ENCODE measurements at regions not wholly inside any gene's neighbourhood (a gene's known extent, or its start where the extent isn't known, plus 50 kb on each side); places are given as distances from the start of the nearest gene placed in this dataset.

DNA sequence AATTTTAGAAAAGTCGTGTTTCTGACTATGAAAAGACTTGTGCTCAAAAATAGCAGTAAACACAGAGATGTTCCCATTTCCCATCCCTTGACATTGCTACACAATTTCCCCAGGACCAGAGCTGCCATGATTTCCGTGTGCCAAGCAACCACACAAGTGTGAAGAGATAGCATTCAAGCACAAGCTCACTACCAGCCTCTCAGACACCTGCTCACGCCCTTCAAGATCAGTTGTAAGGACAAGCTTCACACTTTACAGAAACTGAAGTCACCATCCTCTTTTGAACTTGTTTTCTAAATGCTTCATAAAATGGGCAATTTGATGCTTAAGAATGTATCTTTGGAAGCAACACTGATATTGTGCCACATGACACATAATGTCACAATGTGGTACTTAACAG is 333.1 kb downstream of the CAAP1 start:
- Histone ChIP-seq H3K4me3 (no peak overlapping the region), H3K27me3 (no peaks in the 10 kb centered on the region), H3K9me3 (no peaks in the 10 kb centered on the region), H3K36me3 (no peaks in the 10 kb centered on the region)
- DNase-seq, result no peak

DNA sequence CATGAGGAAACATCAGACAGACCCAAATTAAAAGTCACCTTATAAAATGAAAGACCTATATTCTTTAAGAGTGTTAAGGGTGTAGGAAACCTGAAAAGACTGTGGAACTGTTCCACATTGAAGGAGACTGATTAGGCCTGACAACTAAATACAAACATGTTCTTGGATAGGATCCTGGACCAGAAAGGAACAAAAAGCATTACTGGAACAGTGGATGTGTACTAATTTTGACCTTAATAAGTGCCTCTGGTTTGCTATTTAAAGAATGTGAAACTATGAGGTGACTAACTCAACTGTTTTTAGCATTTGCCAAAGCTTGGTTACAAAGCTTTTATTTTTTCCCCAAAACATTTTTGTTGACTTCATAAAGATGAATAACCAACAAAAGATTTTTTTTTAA is 340.6 kb downstream of the CAAP1 start:
- Histone ChIP-seq H3K36me3 (no peaks in the 10 kb centered on the region), H3K27me3 (no peaks in the 10 kb centered on the region), H3K4me3 (no peak overlapping the region), H3K9me3 (no peaks in the 10 kb centered on the region)
- no peak for DNase-seq

DNA sequence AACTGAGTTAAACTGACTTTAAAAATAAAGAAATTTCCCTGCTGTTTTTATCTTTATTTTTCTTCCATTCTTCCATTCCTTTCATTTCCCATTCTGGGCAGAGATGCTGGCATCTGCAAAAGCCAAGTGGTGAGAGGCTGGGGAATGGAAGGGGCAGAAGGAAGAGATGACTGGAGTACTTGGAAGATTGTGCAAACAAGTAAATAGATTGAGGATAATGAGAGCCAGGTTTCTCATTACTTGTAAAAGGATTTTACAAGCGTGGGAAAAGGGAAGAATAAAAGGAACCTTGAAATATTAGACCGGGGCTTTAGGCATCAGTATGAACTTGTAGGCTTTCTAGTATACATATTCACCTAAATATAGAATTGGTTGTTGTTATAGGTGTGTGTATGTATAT is 341.2 kb downstream of the CAAP1 start:
- DNase-seq, result no peak
- H3K4me3 ChIP-seq, result no peak overlapping the region
- H3K27me3 ChIP-seq, result no peaks in the 10 kb centered on the region
- H3K36me3 ChIP-seq, result no peaks in the 10 kb centered on the region
- H3K9me3 ChIP-seq, result no peaks in the 10 kb centered on the region

- Histone ChIP-seq H3K36me3 (no peaks in the 10 kb centered on the region), H3K9me3 (no peaks in the 10 kb centered on the region)
- DNase-seq, result no peak
These were observed 343.8 kb downstream of the CAAP1 start for GRCh38 chr9:26548781-26549290.

DNA sequence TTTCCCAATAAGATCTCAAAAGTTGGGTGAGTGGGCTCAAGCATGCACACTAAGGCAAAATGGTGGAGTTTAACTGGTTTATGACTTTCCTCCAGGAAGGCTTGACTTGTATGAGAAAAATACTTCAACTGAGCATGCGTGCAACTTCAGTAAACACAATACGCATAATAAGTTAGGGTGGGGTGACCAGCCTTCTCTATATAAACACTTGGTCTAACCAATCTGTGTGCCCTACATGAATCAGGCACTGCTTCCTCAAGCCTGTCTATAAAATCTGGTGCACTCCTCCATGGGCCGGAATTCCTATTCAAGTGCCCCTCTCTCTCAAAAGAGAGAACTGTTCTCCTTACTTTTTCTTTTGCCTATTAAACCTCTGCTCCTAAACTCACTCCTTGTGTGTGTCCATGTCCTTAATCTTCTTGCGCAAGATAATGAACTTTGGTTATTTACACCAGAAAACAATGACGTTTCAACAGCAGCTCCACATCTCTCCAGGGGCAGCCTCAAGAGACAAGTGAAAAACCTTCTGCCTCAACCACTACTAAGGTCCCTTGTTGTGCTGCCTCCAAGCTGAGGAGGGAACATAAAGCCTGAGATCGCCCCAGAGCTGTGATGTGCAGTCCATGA is 352.6 kb downstream of the CAAP1 start:
- H3K4me3 ChIP-seq, result no peak overlapping the region
- no peak for DNase-seq
- no peaks in the 10 kb centered on the region for H3K9me3 ChIP-seq
- H3K27me3 ChIP-seq, result no peaks in the 10 kb centered on the region
- H3K36me3 ChIP-seq, result no peaks in the 10 kb centered on the region

More at GRCh38 chr9:26548781-26549290, 343.8 kb downstream of the CAAP1 start:
- Histone ChIP-seq H3K4me3 (no peak overlapping the region), H3K27me3 (no peaks in the 10 kb centered on the region)

DNA sequence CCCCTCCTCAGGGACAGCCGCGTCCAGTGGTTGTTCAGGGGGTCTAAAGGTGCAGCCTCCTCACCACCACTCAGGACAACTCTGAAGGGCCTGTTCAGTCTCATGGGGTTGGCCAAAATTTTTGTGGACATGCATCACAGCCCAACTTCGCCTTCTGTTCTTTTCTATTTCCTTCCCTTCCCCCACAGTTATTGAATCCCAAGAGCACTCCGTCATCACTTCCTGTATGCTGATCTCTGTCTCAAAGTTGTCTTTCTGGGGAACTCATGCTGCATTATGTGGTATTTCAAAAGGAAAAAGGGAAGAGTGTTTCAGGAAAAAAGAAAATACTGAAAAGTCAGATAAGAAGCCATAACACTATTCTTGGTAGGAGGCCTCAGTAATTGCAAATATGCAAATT is 355.4 kb downstream of the CAAP1 start:
- no peaks in the 10 kb centered on the region for H3K9me3 ChIP-seq

GRCh38 chr9:26535151-26535550 is 357.5 kb downstream of the CAAP1 start:
- H3K9me3 ChIP-seq, result no peaks in the 10 kb centered on the region
- H3K36me3 ChIP-seq, result no peaks in the 10 kb centered on the region
- no peak overlapping the region for H3K4me3 ChIP-seq
- H3K27me3 ChIP-seq, result no peaks in the 10 kb centered on the region
- no peak for DNase-seq

More for the DNA sequence above, 355.4 kb downstream of the CAAP1 start:
- no peaks in the 10 kb centered on the region for H3K27me3 ChIP-seq
- H3K4me3 ChIP-seq, result no peak overlapping the region
- no peak for DNase-seq
- H3K36me3 ChIP-seq, result no peaks in the 10 kb centered on the region

- no peaks in the 10 kb centered on the region for H3K36me3 ChIP-seq
- H3K9me3 ChIP-seq, result no peaks in the 10 kb centered on the region
- H3K27me3 ChIP-seq, result no peaks in the 10 kb centered on the region
- no peak overlapping the region for H3K4me3 ChIP-seq
- no peak for DNase-seq
These were observed 361.8 kb downstream of the CAAP1 start for GRCh38 chr9:26530841-26531240.

DNA sequence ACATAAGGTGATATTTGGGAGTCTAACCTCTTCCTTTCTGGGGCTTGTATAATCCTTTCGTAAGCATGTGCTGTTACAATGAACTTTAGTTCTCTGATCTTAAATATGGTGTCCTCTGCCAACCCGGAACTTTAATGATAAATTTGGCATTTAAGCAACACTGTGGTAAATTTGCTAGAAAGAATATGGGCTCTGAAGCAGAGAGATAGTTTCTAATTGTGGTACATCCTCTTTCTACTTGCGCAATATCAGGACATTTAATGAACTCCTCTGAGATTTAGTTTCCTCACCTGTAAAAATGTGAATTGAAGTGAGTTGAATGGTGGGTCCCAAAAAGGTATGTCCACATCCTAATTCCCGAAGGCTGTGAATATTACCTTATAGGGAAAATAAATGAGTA is 364.7 kb downstream of the CAAP1 start:
- no peak for DNase-seq
- Histone ChIP-seq H3K4me3 (no peak overlapping the region), H3K9me3 (no peaks in the 10 kb centered on the region), H3K27me3 (no peaks in the 10 kb centered on the region), H3K36me3 (no peaks in the 10 kb centered on the region)

DNA sequence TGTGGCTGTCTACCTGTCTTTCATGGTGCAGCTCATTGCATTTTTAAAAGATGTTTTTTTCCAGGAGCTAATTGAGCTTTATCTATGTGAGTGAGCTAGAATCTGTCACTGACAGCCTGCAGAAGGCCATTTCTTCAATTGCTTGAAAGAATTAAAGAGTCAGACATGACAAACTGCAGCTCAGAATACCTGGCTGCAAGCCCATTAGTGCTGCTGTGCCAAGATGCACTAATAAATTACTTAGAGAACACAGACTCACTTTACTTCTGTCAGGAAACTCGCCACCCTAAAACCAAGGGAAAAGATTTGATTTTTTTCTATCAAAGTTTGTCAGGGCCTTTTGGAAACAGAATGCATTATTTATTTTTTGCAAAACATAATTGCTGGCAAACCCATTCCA is 368.3 kb downstream of the CAAP1 start:
- Histone ChIP-seq H3K4me3 (no peak overlapping the region), H3K9me3 (no peaks in the 10 kb centered on the region), H3K36me3 (no peaks in the 10 kb centered on the region), H3K27me3 (no peaks in the 10 kb centered on the region)
- no peak for DNase-seq

GRCh38 chr9:26523577-26523976 is 369.0 kb downstream of the CAAP1 start:
- H3K4me3 ChIP-seq, result no peak overlapping the region
- H3K27me3 ChIP-seq, result no peaks in the 10 kb centered on the region
- H3K9me3 ChIP-seq, result no peaks in the 10 kb centered on the region
- H3K36me3 ChIP-seq, result no peaks in the 10 kb centered on the region
- DNase-seq, result no peak

DNA sequence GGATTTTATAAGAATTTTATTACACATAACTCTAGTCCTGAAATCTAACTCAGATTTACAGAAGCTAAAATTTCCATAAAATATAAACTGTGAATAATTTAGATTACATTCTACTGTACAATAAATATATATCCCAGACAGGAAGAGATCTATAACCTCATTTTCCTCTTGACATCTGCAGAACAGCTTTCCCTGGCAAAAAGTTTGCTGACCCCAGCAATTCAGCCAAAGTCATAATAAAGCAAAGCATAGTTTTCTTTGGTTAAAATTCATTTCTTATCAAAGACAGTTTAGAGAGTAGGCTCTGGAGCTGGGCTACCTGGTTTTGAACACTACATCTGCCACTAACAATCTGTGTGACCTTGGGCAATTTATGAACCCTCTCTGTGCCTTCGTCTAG is 372.5 kb downstream of the CAAP1 start:
- H3K9me3 ChIP-seq, result no peaks in the 10 kb centered on the region

DNA sequence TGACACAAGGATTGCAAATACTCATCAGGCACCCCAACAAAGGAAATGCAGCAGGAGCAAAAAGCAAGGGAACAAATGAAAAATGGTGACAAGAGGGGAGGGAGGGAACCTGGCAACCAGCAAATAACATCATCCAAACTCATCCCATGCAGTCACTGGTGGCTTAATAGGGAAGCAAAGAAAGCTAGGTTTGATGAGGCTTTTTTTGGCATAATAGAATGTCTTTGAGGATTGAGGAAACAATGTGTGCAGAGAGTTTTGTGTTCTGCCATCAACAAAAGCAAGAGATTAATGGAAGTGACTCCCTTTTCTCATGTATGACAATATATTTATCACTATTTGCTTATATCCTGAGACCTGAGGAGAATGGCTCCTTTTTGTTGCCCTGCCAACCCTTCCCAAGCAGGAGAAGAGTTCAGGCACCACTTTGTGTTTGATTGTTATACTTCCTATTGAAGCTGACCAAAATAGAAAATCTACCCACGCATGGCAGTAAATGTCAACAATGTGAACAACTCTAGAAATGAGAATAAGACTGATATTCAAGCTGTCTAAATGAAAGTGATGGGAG is 375.7 kb downstream of the CAAP1 start:
- Histone ChIP-seq H3K27me3 (no peaks in the 10 kb centered on the region), H3K36me3 (no peaks in the 10 kb centered on the region), H3K9me3 (no peaks in the 10 kb centered on the region), H3K4me3 (no peak overlapping the region)
- no peak for DNase-seq

More for the DNA sequence above, 372.5 kb downstream of the CAAP1 start:
- Histone ChIP-seq H3K36me3 (no peaks in the 10 kb centered on the region), H3K27me3 (no peaks in the 10 kb centered on the region), H3K4me3 (no peak overlapping the region)
- DNase-seq, result no peak

- no peak for DNase-seq
- no peaks in the 10 kb centered on the region for H3K27me3 ChIP-seq
- no peaks in the 10 kb centered on the region for H3K36me3 ChIP-seq
- no peaks in the 10 kb centered on the region for H3K9me3 ChIP-seq
- H3K4me3 ChIP-seq, result no peak overlapping the region
These were observed 378.9 kb downstream of the CAAP1 start for GRCh38 chr9:26513730-26514129.

GRCh38 chr9:26510137-26510536 is 382.5 kb downstream of the CAAP1 start:
- Histone ChIP-seq H3K9me3 (no peaks in the 10 kb centered on the region), H3K4me3 (no peak overlapping the region), H3K36me3 (no peaks in the 10 kb centered on the region), H3K27me3 (no peaks in the 10 kb centered on the region)
- no peak for DNase-seq

GRCh38 chr9:26508897-26509296 is 383.7 kb downstream of the CAAP1 start:
- Histone ChIP-seq H3K9me3 (no peaks in the 10 kb centered on the region), H3K27me3 (no peaks in the 10 kb centered on the region), H3K36me3 (no peaks in the 10 kb centered on the region), H3K4me3 (no peak overlapping the region)
- DNase-seq, result no peak

GRCh38 chr9:26504057-26504456 is 388.5 kb downstream of the CAAP1 start:
- no peak for DNase-seq
- no peak overlapping the region for H3K4me3 ChIP-seq
- H3K9me3 ChIP-seq, result no peaks in the 10 kb centered on the region
- H3K36me3 ChIP-seq, result no peaks in the 10 kb centered on the region
- H3K27me3 ChIP-seq, result no peaks in the 10 kb centered on the region

- H3K9me3 ChIP-seq, result no peaks in the 10 kb centered on the region
These were observed 390.3 kb downstream of the CAAP1 start for GRCh38 chr9:26502311-26502710.

More at GRCh38 chr9:26502311-26502710, 390.3 kb downstream of the CAAP1 start:
- no peak overlapping the region for H3K4me3 ChIP-seq
- DNase-seq, result no peak
- H3K27me3 ChIP-seq, result no peaks in the 10 kb centered on the region
- no peaks in the 10 kb centered on the region for H3K36me3 ChIP-seq
